ENCODE measurements at regions not wholly inside any gene's neighbourhood (a gene's known extent, or its start where the extent isn't known, plus 50 kb on each side); places are given as distances from the start of the nearest gene placed in this dataset.

DNA sequence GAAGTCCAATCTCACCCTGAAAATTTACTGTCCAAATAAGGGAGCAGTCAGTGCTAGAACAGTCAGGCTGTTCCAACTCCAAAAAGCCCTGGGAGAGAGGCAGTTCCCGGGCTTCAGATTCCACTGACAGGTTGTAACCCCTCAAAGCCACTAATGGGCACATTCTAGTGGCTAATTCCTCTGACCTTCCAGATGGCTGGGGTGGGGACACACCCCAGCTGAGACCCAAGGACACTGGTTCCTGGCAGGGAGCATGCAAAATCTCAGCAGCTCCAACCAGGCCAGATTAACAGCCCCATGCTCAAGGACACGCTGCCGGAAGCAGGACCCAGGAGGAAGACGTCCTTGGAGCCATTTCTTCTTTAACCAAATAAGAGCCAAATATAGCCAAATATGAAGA, 92.7 kb downstream of the RPL27A start:
- no peak overlapping the region for H3K4me3 ChIP-seq (ENCODE audit: low read depth, low read length)
- no peaks in the 10 kb centered on the region for H3K27me3 ChIP-seq (replicated peaks; ENCODE audit: control insufficient read depth, insufficient read depth, low read length)
- Mint-ChIP-seq H3K9me3 (ENCODE audit: unreplicated experiment) (no peaks in the 10 kb centered on the region), H3K27me3 (ENCODE audit: insufficient read depth, unreplicated experiment) (no peaks in the 10 kb centered on the region), H3K36me3 (ENCODE audit: insufficient read depth, unreplicated experiment) (peaks cover 11% of the 10 kb centered on the region), H3K27ac (ENCODE audit: unreplicated experiment) (peak overlapping the region; percentile 67), H3K4me3 (ENCODE audit: unreplicated experiment) (no peak overlapping the region), H3K4me1 (ENCODE audit: low read depth, unreplicated experiment) (peaks cover 23% of the 10 kb centered on the region)
- peaks cover 25% of the 10 kb centered on the region for H3K4me1 ChIP-seq
- BruUV-seq (replicated peaks) = no TSS peak
- no peaks in the 10 kb centered on the region for H3K9me3 ChIP-seq
- TF ChIP-seq, protein P1, sequence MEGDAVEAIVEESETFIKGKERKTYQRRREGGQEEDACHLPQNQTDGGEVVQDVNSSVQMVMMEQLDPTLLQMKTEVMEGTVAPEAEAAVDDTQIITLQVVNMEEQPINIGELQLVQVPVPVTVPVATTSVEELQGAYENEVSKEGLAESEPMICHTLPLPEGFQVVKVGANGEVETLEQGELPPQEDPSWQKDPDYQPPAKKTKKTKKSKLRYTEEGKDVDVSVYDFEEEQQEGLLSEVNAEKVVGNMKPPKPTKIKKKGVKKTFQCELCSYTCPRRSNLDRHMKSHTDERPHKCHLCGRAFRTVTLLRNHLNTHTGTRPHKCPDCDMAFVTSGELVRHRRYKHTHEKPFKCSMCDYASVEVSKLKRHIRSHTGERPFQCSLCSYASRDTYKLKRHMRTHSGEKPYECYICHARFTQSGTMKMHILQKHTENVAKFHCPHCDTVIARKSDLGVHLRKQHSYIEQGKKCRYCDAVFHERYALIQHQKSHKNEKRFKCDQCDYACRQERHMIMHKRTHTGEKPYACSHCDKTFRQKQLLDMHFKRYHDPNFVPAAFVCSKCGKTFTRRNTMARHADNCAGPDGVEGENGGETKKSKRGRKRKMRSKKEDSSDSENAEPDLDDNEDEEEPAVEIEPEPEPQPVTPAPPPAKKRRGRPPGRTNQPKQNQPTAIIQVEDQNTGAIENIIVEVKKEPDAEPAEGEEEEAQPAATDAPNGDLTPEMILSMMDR (IDR thresholded peaks at IDR 0.05; ENCODE audit: insufficient read depth in 1 of 2, low read depth in 1 of 2, low read length in 1 of 2, severe bottlenecking in 1 of 2, unreplicated experiment in 1 of 2) = no peak
- DNase-seq = peak in 1 of 2 experiments; percentile 32
- POLR2A ChIA-PET = no interaction called here
- peaks cover 2% of the 10 kb centered on the region for H3K36me3 ChIP-seq (ENCODE audit: control insufficient read depth, insufficient read depth, low read length)
- CTCF ChIA-PET = interaction anchor here (1.1 kb wide), 1 partner anchor 11 kb away, joined by 3 read pairs; no protein-coding TSS in a partner anchor
- intact Hi-C loops (cut with micrococcal nuclease; ENCODE audit: unreplicated experiment) = loop anchor here (2.0 kb wide), 2 partner anchors 19 to 183 kb away; no protein-coding TSS in a partner anchor

DNA sequence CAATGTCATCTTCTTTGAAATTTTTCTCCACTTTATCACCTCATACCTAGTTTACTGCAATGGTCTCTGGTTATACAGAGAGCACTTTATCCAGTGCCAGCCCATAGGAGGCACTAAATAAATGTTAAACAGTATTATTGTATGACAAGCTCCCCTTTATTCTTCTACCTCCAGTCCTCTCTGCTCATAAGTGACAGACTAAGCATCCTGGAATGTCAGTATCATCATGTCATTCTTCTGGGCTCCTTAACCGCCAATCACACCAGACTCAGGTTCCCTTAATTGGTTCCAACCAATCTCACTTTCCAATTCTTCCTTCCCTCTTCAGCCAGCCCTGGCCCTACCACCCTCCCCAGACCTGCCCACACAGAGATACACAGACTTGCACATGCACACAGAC, 93.1 kb downstream of the RPL27A start:
- CTCF ChIA-PET = interaction anchor here (1.1 kb wide), 1 partner anchor 11 kb away, joined by 3 read pairs; no protein-coding TSS in a partner anchor
- intact Hi-C loops (cut with micrococcal nuclease; ENCODE audit: unreplicated experiment) = loop anchor here (2.0 kb wide), 2 partner anchors 19 to 183 kb away; no protein-coding TSS in a partner anchor
- H3K36me3 ChIP-seq (ENCODE audit: control insufficient read depth, insufficient read depth, low read length) = peaks cover 2% of the 10 kb centered on the region
- H3K27me3 ChIP-seq (replicated peaks; ENCODE audit: control insufficient read depth, insufficient read depth, low read length) = no peaks in the 10 kb centered on the region
- Mint-ChIP-seq H3K36me3 (ENCODE audit: insufficient read depth, unreplicated experiment) (peaks cover 12% of the 10 kb centered on the region), H3K4me3 (ENCODE audit: unreplicated experiment) (peak overlapping the region; percentile 27), H3K27me3 (ENCODE audit: insufficient read depth, unreplicated experiment) (no peaks in the 10 kb centered on the region), H3K4me1 (ENCODE audit: low read depth, unreplicated experiment) (peaks cover 23% of the 10 kb centered on the region), H3K9me3 (ENCODE audit: unreplicated experiment) (no peaks in the 10 kb centered on the region), H3K27ac (ENCODE audit: unreplicated experiment) (peak overlapping the region; percentile 69)
- no peaks in the 10 kb centered on the region for H3K9me3 ChIP-seq
- TF ChIP-seq, protein P1 (IDR thresholded peaks at IDR 0.05; ENCODE audit: insufficient read depth in 1 of 2, low read depth in 1 of 2, low read length in 1 of 2, severe bottlenecking in 1 of 2, unreplicated experiment in 1 of 2) = no peak
- BruUV-seq (replicated peaks) = no TSS peak
- DNase-seq = no peak
- no peak overlapping the region for H3K4me3 ChIP-seq (ENCODE audit: low read depth, low read length)
- POLR2A ChIA-PET = no interaction called here
- peaks cover 25% of the 10 kb centered on the region for H3K4me1 ChIP-seq

DNA sequence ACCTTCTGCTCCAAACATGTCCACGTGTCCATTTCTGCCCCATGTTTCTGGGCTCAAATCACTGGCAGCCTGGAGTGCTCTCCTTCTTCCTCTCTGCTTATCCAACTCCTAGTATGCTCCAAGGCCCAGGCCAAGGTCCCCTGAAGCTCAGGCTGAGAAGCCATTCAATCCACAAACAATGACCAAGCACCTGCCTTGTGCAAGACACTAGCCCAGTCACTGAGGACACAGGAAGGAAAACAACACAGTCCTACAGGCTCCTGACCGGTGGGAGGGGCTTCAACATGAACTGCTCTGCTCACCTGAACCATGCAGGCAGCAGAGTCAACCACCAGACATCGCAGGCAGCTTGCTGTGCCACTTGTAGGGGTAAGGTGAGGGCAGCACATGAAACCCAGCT, 93.6 kb downstream of the RPL27A start:
- POLR2A ChIA-PET = no interaction called here
- DNase-seq = peak; percentile 35 to 46

More for the DNA sequence above, 93.6 kb downstream of the RPL27A start:
- H3K27me3 Mint-ChIP-seq (ENCODE audit: insufficient read depth, unreplicated experiment) = no peaks in the 10 kb centered on the region
- BruUV-seq (replicated peaks) = no TSS peak
- H3K27ac Mint-ChIP-seq (ENCODE audit: unreplicated experiment) = peak overlapping the region; percentile 69
- Histone ChIP-seq H3K4me1 (peaks cover 25% of the 10 kb centered on the region), H3K9me3 (no peaks in the 10 kb centered on the region), H3K27me3 (replicated peaks; ENCODE audit: control insufficient read depth, insufficient read depth, low read length) (no peaks in the 10 kb centered on the region), H3K36me3 (ENCODE audit: control insufficient read depth, insufficient read depth, low read length) (peaks cover 2% of the 10 kb centered on the region), H3K4me3 (ENCODE audit: low read depth, low read length) (no peak overlapping the region)
- CTCF ChIA-PET = interaction anchor here (1.1 kb wide), 1 partner anchor 10 kb away, joined by 3 read pairs; no protein-coding TSS in a partner anchor
- H3K9me3 Mint-ChIP-seq (ENCODE audit: unreplicated experiment) = no peaks in the 10 kb centered on the region
- intact Hi-C loops (cut with micrococcal nuclease; ENCODE audit: unreplicated experiment) = no loop called here
- peak overlapping the region; percentile 27 for H3K4me3 Mint-ChIP-seq (ENCODE audit: unreplicated experiment)
- peaks cover 23% of the 10 kb centered on the region for H3K4me1 Mint-ChIP-seq (ENCODE audit: low read depth, unreplicated experiment)
- TF ChIP-seq, protein P1 (IDR thresholded peaks at IDR 0.05; ENCODE audit: insufficient read depth in 1 of 2, low read depth in 1 of 2, low read length in 1 of 2, severe bottlenecking in 1 of 2, unreplicated experiment in 1 of 2) = no peak
- peaks cover 17% of the 10 kb centered on the region for H3K36me3 Mint-ChIP-seq (ENCODE audit: insufficient read depth, unreplicated experiment)

Data from Caco-2 (cell line).